ENCODE measurements at regions not wholly inside any gene's neighbourhood (a gene's known extent, or its start where the extent isn't known, plus 50 kb on each side); places are given as distances from the start of the nearest gene placed in this dataset.

- Histone ChIP-seq H3K36me3 (ENCODE audit: insufficient read depth, low read length) (no peaks in the 10 kb centered on the region), H3K79me2 (ENCODE audit: insufficient read depth, low read depth, low read length) (no peaks in the 10 kb centered on the region), H3K4me3 (ENCODE audit: low read depth, low read length, poor library complexity, severe bottlenecking) (no peak overlapping the region), H3K27ac (ENCODE audit: low read depth, low read length, poor library complexity, severe bottlenecking) (no peak overlapping the region), H3K4me1 (ENCODE audit: insufficient read depth, low read length, poor library complexity, severe bottlenecking) (no peaks in the 10 kb centered on the region), H3K9me3 (ENCODE audit: low read length) (no peaks in the 10 kb centered on the region), H2AFZ (ENCODE audit: low read length) (no peak overlapping the region), H3K9me2 (ENCODE audit: insufficient read depth, low read length) (no peaks in the 10 kb centered on the region), H3K4me2 (ENCODE audit: low read length) (no peak overlapping the region), H4K20me1 (ENCODE audit: insufficient read depth, low read length) (no peaks in the 10 kb centered on the region)
- no TSS peak for BruUV-seq (replicated peaks)
- CTCF ChIA-PET (ENCODE audit: unreplicated experiment), result no interaction called here
- intact Hi-C loops (cut with micrococcal nuclease; ENCODE audit: unreplicated experiment), result no loop called here
- TF ChIP-seq EZH2phosphoT487 (IDR thresholded peaks at IDR 0.05; ENCODE audit: borderline replicate concordance, low read depth, low read length), result no peak
- TF ChIP-seq, protein P1, sequence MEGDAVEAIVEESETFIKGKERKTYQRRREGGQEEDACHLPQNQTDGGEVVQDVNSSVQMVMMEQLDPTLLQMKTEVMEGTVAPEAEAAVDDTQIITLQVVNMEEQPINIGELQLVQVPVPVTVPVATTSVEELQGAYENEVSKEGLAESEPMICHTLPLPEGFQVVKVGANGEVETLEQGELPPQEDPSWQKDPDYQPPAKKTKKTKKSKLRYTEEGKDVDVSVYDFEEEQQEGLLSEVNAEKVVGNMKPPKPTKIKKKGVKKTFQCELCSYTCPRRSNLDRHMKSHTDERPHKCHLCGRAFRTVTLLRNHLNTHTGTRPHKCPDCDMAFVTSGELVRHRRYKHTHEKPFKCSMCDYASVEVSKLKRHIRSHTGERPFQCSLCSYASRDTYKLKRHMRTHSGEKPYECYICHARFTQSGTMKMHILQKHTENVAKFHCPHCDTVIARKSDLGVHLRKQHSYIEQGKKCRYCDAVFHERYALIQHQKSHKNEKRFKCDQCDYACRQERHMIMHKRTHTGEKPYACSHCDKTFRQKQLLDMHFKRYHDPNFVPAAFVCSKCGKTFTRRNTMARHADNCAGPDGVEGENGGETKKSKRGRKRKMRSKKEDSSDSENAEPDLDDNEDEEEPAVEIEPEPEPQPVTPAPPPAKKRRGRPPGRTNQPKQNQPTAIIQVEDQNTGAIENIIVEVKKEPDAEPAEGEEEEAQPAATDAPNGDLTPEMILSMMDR (conservative IDR thresholded peaks at IDR 0.05; ENCODE audit: low read length), result no peak
- no peak for DNase-seq (ENCODE audit: low spot score)
- POLR2A ChIA-PET, result no interaction called here
Measured at GRCh38 chr5:153866176-153866575, 172.5 kb downstream of the FAM114A2 start.

GRCh38 chr5:153865016-153865415, 173.7 kb downstream of the FAM114A2 start:
- no TSS peak for BruUV-seq (replicated peaks)

GRCh38 chr5:153863951-153864350, 174.8 kb downstream of the FAM114A2 start:
- intact Hi-C loops (cut with micrococcal nuclease; ENCODE audit: unreplicated experiment), result no loop called here
- Histone ChIP-seq H3K4me2 (ENCODE audit: low read length) (no peak overlapping the region), H3K4me3 (ENCODE audit: low read depth, low read length, poor library complexity, severe bottlenecking) (no peak overlapping the region), H3K36me3 (ENCODE audit: insufficient read depth, low read length) (no peaks in the 10 kb centered on the region), H3K9me3 (ENCODE audit: low read length) (no peaks in the 10 kb centered on the region), H3K79me2 (ENCODE audit: insufficient read depth, low read depth, low read length) (no peaks in the 10 kb centered on the region), H4K20me1 (ENCODE audit: insufficient read depth, low read length) (no peaks in the 10 kb centered on the region), H3K9me2 (ENCODE audit: insufficient read depth, low read length) (no peaks in the 10 kb centered on the region), H2AFZ (ENCODE audit: low read length) (no peak overlapping the region; the same call in 1 of the 2 replicates), H3K27ac (ENCODE audit: low read depth, low read length, poor library complexity, severe bottlenecking) (no peak overlapping the region), H3K4me1 (ENCODE audit: insufficient read depth, low read length, poor library complexity, severe bottlenecking) (no peaks in the 10 kb centered on the region)
- CTCF ChIA-PET (ENCODE audit: unreplicated experiment), result no interaction called here
- BruUV-seq (replicated peaks), result no TSS peak
- TF ChIP-seq EZH2phosphoT487 (IDR thresholded peaks at IDR 0.05; ENCODE audit: borderline replicate concordance, low read depth, low read length), result no peak
- TF ChIP-seq, protein P1 (conservative IDR thresholded peaks at IDR 0.05; ENCODE audit: low read length), result no peak
- DNase-seq (ENCODE audit: low spot score), result no peak
- POLR2A ChIA-PET, result no interaction called here

More at GRCh38 chr5:153865016-153865415, 173.7 kb downstream of the FAM114A2 start:
- no peaks in the 10 kb centered on the region for H3K36me3 ChIP-seq (ENCODE audit: insufficient read depth, low read length)
- ChIA-PET CTCF (ENCODE audit: unreplicated experiment) (interaction anchor here (0.6 kb wide), 1 partner anchor 100 kb away, joined by 4 read pairs; no protein-coding TSS in a partner anchor), POLR2A (interaction anchor here (0.7 kb wide), 1 partner anchor 36 kb away, joined by 5 read pairs; no protein-coding TSS in a partner anchor)
- TF ChIP-seq, protein P1 (conservative IDR thresholded peaks at IDR 0.05; ENCODE audit: low read length), result no peak
- no peak for TF ChIP-seq EZH2phosphoT487 (IDR thresholded peaks at IDR 0.05; ENCODE audit: borderline replicate concordance, low read depth, low read length)
- H3K4me3 ChIP-seq (ENCODE audit: low read depth, low read length, poor library complexity, severe bottlenecking), result no peak overlapping the region
- DNase-seq (ENCODE audit: low spot score), result no peak
- H3K4me1 ChIP-seq (ENCODE audit: insufficient read depth, low read length, poor library complexity, severe bottlenecking), result no peaks in the 10 kb centered on the region
- intact Hi-C loops (cut with micrococcal nuclease; ENCODE audit: unreplicated experiment), result no loop called here
- H3K79me2 ChIP-seq (ENCODE audit: insufficient read depth, low read depth, low read length), result no peaks in the 10 kb centered on the region
- no peaks in the 10 kb centered on the region for H3K9me2 ChIP-seq (ENCODE audit: insufficient read depth, low read length)
- no peak overlapping the region for H2AFZ ChIP-seq (ENCODE audit: low read length)
- no peaks in the 10 kb centered on the region for H4K20me1 ChIP-seq (ENCODE audit: insufficient read depth, low read length)
- no peaks in the 10 kb centered on the region for H3K9me3 ChIP-seq (ENCODE audit: low read length)
- no peak overlapping the region for H3K27ac ChIP-seq (ENCODE audit: low read depth, low read length, poor library complexity, severe bottlenecking)
- no peak overlapping the region for H3K4me2 ChIP-seq (ENCODE audit: low read length)
